ENCODE measurements at regions not wholly inside any gene's neighbourhood (a gene's known extent, or its start where the extent isn't known, plus 50 kb on each side); places are given as distances from the start of the nearest gene placed in this dataset.

DNA sequence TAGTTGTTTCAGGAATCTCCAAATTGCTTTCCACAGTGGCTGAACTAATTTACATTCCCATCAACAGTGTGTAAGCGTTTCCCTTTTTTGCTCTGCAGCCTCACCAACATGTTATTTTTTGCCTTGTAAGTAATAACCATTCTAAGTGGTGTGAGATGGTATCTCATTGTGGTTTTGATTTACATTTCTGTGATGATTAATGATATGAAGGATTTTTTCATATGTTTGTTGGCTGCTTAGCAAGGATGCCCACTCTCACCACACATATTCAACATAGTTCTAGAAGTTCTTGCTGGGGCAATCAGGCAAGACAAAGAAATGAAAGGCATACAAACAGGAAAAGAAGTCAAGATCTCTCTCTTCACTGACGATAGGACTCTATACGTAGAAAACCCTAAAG is 472.4 kb downstream of the ZNF674 start:
- H3K4me3 ChIP-seq (ENCODE audit: severe bottlenecking) = no peak overlapping the region
- TF ChIP-seq, protein P1, sequence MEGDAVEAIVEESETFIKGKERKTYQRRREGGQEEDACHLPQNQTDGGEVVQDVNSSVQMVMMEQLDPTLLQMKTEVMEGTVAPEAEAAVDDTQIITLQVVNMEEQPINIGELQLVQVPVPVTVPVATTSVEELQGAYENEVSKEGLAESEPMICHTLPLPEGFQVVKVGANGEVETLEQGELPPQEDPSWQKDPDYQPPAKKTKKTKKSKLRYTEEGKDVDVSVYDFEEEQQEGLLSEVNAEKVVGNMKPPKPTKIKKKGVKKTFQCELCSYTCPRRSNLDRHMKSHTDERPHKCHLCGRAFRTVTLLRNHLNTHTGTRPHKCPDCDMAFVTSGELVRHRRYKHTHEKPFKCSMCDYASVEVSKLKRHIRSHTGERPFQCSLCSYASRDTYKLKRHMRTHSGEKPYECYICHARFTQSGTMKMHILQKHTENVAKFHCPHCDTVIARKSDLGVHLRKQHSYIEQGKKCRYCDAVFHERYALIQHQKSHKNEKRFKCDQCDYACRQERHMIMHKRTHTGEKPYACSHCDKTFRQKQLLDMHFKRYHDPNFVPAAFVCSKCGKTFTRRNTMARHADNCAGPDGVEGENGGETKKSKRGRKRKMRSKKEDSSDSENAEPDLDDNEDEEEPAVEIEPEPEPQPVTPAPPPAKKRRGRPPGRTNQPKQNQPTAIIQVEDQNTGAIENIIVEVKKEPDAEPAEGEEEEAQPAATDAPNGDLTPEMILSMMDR (IDR thresholded peaks at IDR 0.05; ENCODE audit: poor library complexity, severe bottlenecking) = no peak
- ATAC-seq (ENCODE audit: low read depth) (no peak), DNase-seq (ENCODE audit: low spot score) (no peak)
- no peaks in the 10 kb centered on the region for H3K9me3 ChIP-seq (ENCODE audit: severe bottlenecking)
- no peaks in the 10 kb centered on the region for H3K36me3 ChIP-seq (ENCODE audit: low read depth)
- H3K4me1 ChIP-seq (ENCODE audit: insufficient read depth, poor library complexity, severe bottlenecking) = no peaks in the 10 kb centered on the region
- no peaks in the 10 kb centered on the region for H3K27me3 ChIP-seq (ENCODE audit: insufficient read depth, poor library complexity, severe bottlenecking)
- no peak overlapping the region for H3K27ac ChIP-seq (ENCODE audit: poor library complexity, severe bottlenecking)

DNA sequence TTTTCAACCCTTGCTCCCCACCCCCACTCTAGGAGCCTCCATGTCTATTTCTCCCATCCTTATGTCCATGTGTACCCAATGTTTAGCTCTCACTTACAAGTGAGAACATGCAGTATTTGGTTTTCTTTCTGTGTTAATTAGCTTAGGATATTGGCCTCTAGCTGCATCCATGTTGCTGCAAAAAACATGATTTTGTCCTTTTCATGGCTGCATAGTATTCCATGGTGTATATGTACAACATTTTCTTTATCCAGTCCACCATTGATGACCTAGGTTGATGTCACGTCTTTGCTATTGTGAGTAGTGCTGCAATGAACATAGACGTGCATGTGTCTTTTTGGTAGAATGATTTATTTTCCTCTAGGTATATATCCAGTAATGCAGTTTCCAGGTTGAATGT is 472.8 kb downstream of the ZNF674 start:
- Histone ChIP-seq H3K4me3 (ENCODE audit: severe bottlenecking) (no peak overlapping the region), H3K36me3 (ENCODE audit: low read depth) (no peaks in the 10 kb centered on the region), H3K27me3 (ENCODE audit: insufficient read depth, poor library complexity, severe bottlenecking) (no peaks in the 10 kb centered on the region), H3K4me1 (ENCODE audit: insufficient read depth, poor library complexity, severe bottlenecking) (no peaks in the 10 kb centered on the region), H3K9me3 (ENCODE audit: severe bottlenecking) (no peaks in the 10 kb centered on the region), H3K27ac (ENCODE audit: poor library complexity, severe bottlenecking) (no peak overlapping the region)
- TF ChIP-seq, protein P1 (IDR thresholded peaks at IDR 0.05; ENCODE audit: poor library complexity, severe bottlenecking) = no peak
- DNase-seq (ENCODE audit: low spot score) = no peak
- no peak for ATAC-seq (ENCODE audit: low read depth)

DNA sequence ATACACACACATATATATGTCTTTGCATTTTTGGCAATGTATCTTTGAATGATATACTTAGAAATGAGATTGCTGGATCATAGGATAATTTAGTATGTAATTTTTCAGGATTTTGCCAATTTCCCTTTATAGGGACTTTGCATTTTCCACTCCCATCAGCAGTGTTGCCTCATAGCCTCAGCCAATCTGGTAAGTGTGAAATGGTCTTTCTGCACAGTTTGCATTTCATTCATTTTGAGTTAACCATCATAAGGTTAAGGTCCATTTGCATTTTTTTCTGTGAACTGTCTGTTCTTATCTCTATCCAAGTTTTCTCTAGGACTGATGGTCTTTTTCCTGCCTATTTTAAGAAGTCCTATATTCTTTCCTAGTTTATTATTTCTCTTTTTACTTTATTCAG is 474.8 kb downstream of the ZNF674 start:
- Histone ChIP-seq H3K27me3 (ENCODE audit: insufficient read depth, poor library complexity, severe bottlenecking) (no peaks in the 10 kb centered on the region), H3K36me3 (ENCODE audit: low read depth) (no peaks in the 10 kb centered on the region), H3K27ac (ENCODE audit: poor library complexity, severe bottlenecking) (no peak overlapping the region), H3K4me1 (ENCODE audit: insufficient read depth, poor library complexity, severe bottlenecking) (no peaks in the 10 kb centered on the region), H3K4me3 (ENCODE audit: severe bottlenecking) (no peak overlapping the region), H3K9me3 (ENCODE audit: severe bottlenecking) (no peaks in the 10 kb centered on the region)
- TF ChIP-seq, protein P1 (IDR thresholded peaks at IDR 0.05; ENCODE audit: poor library complexity, severe bottlenecking) = no peak
- ATAC-seq (ENCODE audit: low read depth) (no peak), DNase-seq (ENCODE audit: low spot score) (no peak)

DNA sequence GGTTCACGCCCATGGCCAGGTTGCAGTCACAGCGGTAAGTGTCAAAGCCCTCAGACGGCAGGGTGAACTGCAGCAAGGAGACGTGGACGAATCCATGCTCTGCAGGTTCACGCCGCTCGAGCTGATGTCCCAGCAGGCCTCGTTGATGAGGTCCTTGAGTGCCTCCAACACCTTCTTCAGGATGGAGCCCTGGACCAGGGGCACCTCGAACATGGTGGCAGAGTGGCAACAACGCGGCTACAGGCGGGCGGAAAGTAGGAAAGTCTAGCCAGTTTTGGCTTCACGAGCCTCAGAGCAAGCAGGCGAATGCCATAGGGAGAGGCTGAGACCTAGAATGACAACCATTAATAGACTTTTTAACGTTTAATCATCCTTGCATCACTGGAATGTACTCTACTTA is 485.9 kb downstream of the ZNF674 start:
- TF ChIP-seq, protein P1 (IDR thresholded peaks at IDR 0.05; ENCODE audit: poor library complexity, severe bottlenecking) = no peak
- no peak for ATAC-seq (ENCODE audit: low read depth)

DNA sequence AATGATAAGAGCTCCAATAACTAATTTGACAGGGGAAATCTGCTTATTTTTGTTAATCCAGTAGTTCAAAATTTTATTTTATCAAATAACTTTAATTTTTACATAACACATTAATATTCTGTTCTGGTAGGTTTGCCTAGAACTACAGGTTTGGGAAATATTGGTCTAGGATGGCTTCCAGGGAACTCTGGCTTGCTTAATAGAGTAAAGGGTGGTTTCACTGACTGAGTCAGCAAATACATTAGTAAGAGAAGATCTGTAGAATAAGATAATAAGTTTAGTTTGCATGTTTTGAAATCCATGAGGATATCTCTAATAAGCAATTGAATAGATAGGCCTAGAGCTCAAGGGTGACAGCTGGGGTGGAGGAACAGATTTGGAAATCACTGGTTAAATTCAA is 500.7 kb downstream of the ZNF674 start:
- DNase-seq (ENCODE audit: low spot score) = no peak
- TF ChIP-seq, protein P1 (IDR thresholded peaks at IDR 0.05; ENCODE audit: poor library complexity, severe bottlenecking) = no peak
- Histone ChIP-seq H3K27ac (ENCODE audit: poor library complexity, severe bottlenecking) (no peak overlapping the region), H3K27me3 (ENCODE audit: insufficient read depth, poor library complexity, severe bottlenecking) (no peaks in the 10 kb centered on the region), H3K36me3 (ENCODE audit: low read depth) (no peaks in the 10 kb centered on the region), H3K4me1 (ENCODE audit: insufficient read depth, poor library complexity, severe bottlenecking) (no peaks in the 10 kb centered on the region), H3K9me3 (ENCODE audit: severe bottlenecking) (no peaks in the 10 kb centered on the region), H3K4me3 (ENCODE audit: severe bottlenecking) (no peak overlapping the region)
- no peak for ATAC-seq (ENCODE audit: low read depth)

More for the DNA sequence above, 485.9 kb downstream of the ZNF674 start:
- Histone ChIP-seq H3K9me3 (ENCODE audit: severe bottlenecking) (no peaks in the 10 kb centered on the region), H3K4me1 (ENCODE audit: insufficient read depth, poor library complexity, severe bottlenecking) (no peaks in the 10 kb centered on the region), H3K36me3 (ENCODE audit: low read depth) (no peaks in the 10 kb centered on the region), H3K4me3 (ENCODE audit: severe bottlenecking) (no peak overlapping the region), H3K27ac (ENCODE audit: poor library complexity, severe bottlenecking) (no peak overlapping the region), H3K27me3 (ENCODE audit: insufficient read depth, poor library complexity, severe bottlenecking) (no peaks in the 10 kb centered on the region)
- no peak for DNase-seq (ENCODE audit: low spot score)

Data from RWPE2 (cell line).